ENCODE measurements at regions not wholly inside any gene's neighbourhood (a gene's known extent, or its start where the extent isn't known, plus 50 kb on each side); places are given as distances from the start of the nearest gene placed in this dataset.

- no peak overlapping the region for H3K27ac Mint-ChIP-seq
- no peaks in the 10 kb centered on the region for H3K4me1 Mint-ChIP-seq
- H3K36me3 Mint-ChIP-seq = no peaks in the 10 kb centered on the region
- no peak overlapping the region for H3K4me3 Mint-ChIP-seq
- H3K27me3 Mint-ChIP-seq = no peaks in the 10 kb centered on the region
- no peaks in the 10 kb centered on the region for H3K9me3 Mint-ChIP-seq
These were observed 74.3 kb downstream of the SLC25A15 start for GRCh38 chr13:40863723-40864122.

GRCh38 chr13:40874138-40874779 is 84.8 kb downstream of the SLC25A15 start:
- no peak overlapping the region for H3K27ac Mint-ChIP-seq

GRCh38 chr13:40875044-40875443 is 85.6 kb downstream of the SLC25A15 start:
- no peaks in the 10 kb centered on the region for H3K9me3 Mint-ChIP-seq
- H3K27ac Mint-ChIP-seq = no peak overlapping the region
- no peaks in the 10 kb centered on the region for H3K4me1 Mint-ChIP-seq
- no peaks in the 10 kb centered on the region for H3K27me3 Mint-ChIP-seq
- peaks cover 64% of the 10 kb centered on the region for H3K36me3 Mint-ChIP-seq
- no peak overlapping the region for H3K4me3 Mint-ChIP-seq

More at GRCh38 chr13:40874138-40874779, 84.8 kb downstream of the SLC25A15 start:
- Mint-ChIP-seq H3K4me1 (no peaks in the 10 kb centered on the region), H3K36me3 (peaks cover 59% of the 10 kb centered on the region), H3K9me3 (no peaks in the 10 kb centered on the region), H3K4me3 (no peak overlapping the region), H3K27me3 (no peaks in the 10 kb centered on the region)

GRCh38 chr13:40875583-40875982 is 86.2 kb downstream of the SLC25A15 start:
- Mint-ChIP-seq H3K36me3 (peaks cover 67% of the 10 kb centered on the region), H3K27me3 (no peaks in the 10 kb centered on the region), H3K4me3 (no peak overlapping the region), H3K9me3 (no peaks in the 10 kb centered on the region), H3K27ac (no peak overlapping the region), H3K4me1 (no peaks in the 10 kb centered on the region)

- no peaks in the 10 kb centered on the region for H3K27me3 Mint-ChIP-seq
- no peaks in the 10 kb centered on the region for H3K9me3 Mint-ChIP-seq
- peaks cover 66% of the 10 kb centered on the region for H3K36me3 Mint-ChIP-seq
- H3K27ac Mint-ChIP-seq = no peak overlapping the region
- H3K4me3 Mint-ChIP-seq = no peak overlapping the region
- peaks cover 2% of the 10 kb centered on the region for H3K4me1 Mint-ChIP-seq
These were observed 86.8 kb downstream of the SLC25A15 start for GRCh38 chr13:40876020-40876738.

- H3K27me3 Mint-ChIP-seq = no peaks in the 10 kb centered on the region
- H3K4me1 Mint-ChIP-seq = peaks cover 23% of the 10 kb centered on the region
- H3K9me3 Mint-ChIP-seq = no peaks in the 10 kb centered on the region
- no peak overlapping the region for H3K4me3 Mint-ChIP-seq
- H3K27ac Mint-ChIP-seq = no peak overlapping the region
- H3K36me3 Mint-ChIP-seq = peaks cover 53% of the 10 kb centered on the region
These were observed 88.9 kb downstream of the SLC25A15 start for GRCh38 chr13:40878321-40878720.

GRCh38 chr13:40878823-40879222 is 89.4 kb downstream of the SLC25A15 start:
- Mint-ChIP-seq H3K4me1 (peaks cover 24% of the 10 kb centered on the region), H3K27ac (no peak overlapping the region), H3K9me3 (no peaks in the 10 kb centered on the region), H3K4me3 (no peak overlapping the region), H3K27me3 (no peaks in the 10 kb centered on the region), H3K36me3 (peaks cover 48% of the 10 kb centered on the region)

All from activated naive CD4-positive, alpha-beta T cell treated with anti-CD3 and anti-CD28 coated beads, Interleukin-2, amount 50 U/mL, for 24 hours (primary cell).